Activated CD4-positive, alpha-beta memory T cell treated with anti-CD3 and anti-CD28 coated beads for 36 hours (primary cell): ENCODE measurements at regions not wholly inside any gene's neighbourhood (a gene's known extent, or its start where the extent isn't known, plus 50 kb on each side); places are given as distances from the start of the nearest gene placed in this dataset.

Source experiments
- CTCF ChIA-PET: fragments of 350-600 bp; sonication (Branson Sonifier 250); formaldehyde crosslinking; loops from one replicate; lab custom pipeline; 2021; ENCODE audit warnings: antibody characterized with exemption, inconsistent platforms; lab: Charles Lee
- POLR2A ChIA-PET: fragments of 350-600 bp; sonication (Branson Sonifier 250); formaldehyde crosslinking; loops from one replicate; lab custom pipeline; 2021; ENCODE audit warnings: antibody characterized with exemption; lab: Charles Lee
- DNase-seq: peaks from one replicate; pipeline ENCODE4 v3.0.0-alpha.2; 2020
- H3K27ac Mint-ChIP-seq: one replicate; pipeline ENCODE4 v1.8.0; 2021; ENCODE audit warnings: mixed read lengths
- H3K27me3 Mint-ChIP-seq: one replicate; pipeline ENCODE4 v1.8.0; 2021; ENCODE audit warnings: mixed read lengths
- H3K36me3 Mint-ChIP-seq: one replicate; pipeline ENCODE4 v1.8.0; 2021; ENCODE audit warnings: mixed read lengths
- H3K4me1 Mint-ChIP-seq: one replicate; pipeline ENCODE4 v1.8.0; 2021; ENCODE audit warnings: low read depth, mixed read lengths
- H3K4me3 Mint-ChIP-seq: one replicate; pipeline ENCODE4 v1.8.0; 2021; ENCODE audit warnings: mild to moderate bottlenecking, mixed read lengths
- H3K9me3 Mint-ChIP-seq: one replicate; pipeline ENCODE4 v1.8.0; 2021; ENCODE audit warnings: mixed read lengths
- intact Hi-C: fragments of 100-400 bp; cut with micrococcal nuclease; formaldehyde crosslinking; loops from one replicate; pipeline ENCODE4 v1.15.1; 2023

DNA sequence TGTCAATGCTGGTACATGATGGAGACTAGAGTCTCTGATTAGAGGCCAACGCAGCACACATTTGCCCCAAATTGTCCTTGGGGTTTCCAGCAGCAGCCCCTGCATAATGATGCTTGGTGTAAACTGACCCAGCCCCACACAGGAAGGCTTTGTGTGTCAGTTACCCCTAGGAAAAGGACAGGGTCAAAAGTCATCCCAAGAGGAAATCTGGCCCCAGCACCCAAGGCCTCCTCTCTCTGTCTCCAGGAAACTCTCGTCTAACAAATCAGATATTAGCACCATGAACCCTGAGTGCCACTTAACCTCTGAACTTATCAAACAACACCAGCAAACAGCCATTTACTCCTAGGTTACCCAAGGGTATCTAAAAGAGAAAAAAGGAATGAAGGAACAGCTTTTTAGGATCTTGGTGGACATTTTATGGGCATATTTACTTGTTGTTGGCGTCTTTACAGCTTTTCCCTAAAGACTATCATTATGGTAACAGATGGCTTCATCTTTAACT lies 84.5 kb downstream of the PSMG1 start:
- H3K4me1 Mint-ChIP-seq = no peaks in the 10 kb centered on the region
- intact Hi-C loops = no loop called here
- no peak for DNase-seq
- no peaks in the 10 kb centered on the region for H3K36me3 Mint-ChIP-seq
- H3K27ac Mint-ChIP-seq = no peak overlapping the region
- no peaks in the 10 kb centered on the region for H3K9me3 Mint-ChIP-seq
- POLR2A ChIA-PET = no interaction called here
- peaks cover 5% of the 10 kb centered on the region for H3K27me3 Mint-ChIP-seq
- no peak overlapping the region for H3K4me3 Mint-ChIP-seq
- CTCF ChIA-PET = no interaction called here

DNA sequence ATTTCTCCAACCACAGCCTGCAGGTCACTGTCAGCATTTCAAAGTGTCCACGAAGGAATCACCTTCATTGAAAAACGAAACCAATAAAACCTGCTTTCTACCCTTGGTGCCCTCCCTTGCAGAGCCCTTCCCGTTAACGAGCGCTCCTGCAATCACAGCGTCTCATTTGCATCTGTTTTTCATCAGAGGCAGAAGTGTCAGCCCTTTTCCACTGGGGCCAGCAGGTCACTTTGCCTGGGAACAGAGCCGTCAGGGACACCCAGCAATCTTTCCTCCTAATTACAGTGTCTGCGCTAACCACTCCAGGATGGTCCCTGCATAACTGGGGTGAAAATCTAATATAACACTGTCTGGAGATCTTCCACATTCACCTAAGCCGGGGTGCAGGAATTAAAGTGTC lies 85.3 kb downstream of the PSMG1 start:
- ChIA-PET CTCF (no interaction called here), POLR2A (no interaction called here)
- Mint-ChIP-seq H3K4me1 (no peaks in the 10 kb centered on the region), H3K27ac (no peak overlapping the region), H3K9me3 (no peaks in the 10 kb centered on the region), H3K36me3 (no peaks in the 10 kb centered on the region), H3K27me3 (peaks cover 2% of the 10 kb centered on the region), H3K4me3 (no peak overlapping the region)
- intact Hi-C loops = no loop called here
- no peak for DNase-seq

DNA sequence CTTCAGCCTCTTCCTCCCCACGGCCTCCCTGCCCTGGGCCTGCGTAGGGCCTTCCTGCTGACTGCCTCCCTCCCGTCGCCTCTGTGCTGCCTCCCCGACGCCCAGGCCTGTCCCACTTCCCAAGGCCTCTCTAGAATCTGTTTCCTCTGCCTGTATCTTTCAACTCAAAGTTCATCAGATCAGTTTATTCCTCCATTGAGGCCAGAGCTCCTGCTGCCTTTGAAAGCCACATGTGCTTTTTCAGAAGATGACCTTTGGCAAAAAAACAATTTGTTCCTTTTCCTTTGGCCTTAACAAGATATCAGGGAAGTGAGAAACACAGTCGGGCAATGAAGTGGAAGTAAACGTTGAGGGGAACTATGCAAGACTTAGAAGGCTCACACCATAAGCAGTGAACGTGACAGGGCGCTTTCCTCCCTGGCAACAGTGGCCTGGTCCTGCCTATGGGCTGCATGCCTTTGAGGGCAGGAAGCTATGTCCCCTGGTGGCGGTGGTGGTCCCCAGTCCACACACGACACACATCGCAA lies 85.9 kb downstream of the PSMG1 start:
- ChIA-PET CTCF (no interaction called here), POLR2A (no interaction called here)
- H3K4me3 Mint-ChIP-seq = no peak overlapping the region
- no peak for DNase-seq
- H3K27me3 Mint-ChIP-seq = no peaks in the 10 kb centered on the region
- H3K9me3 Mint-ChIP-seq = no peaks in the 10 kb centered on the region
- no peak overlapping the region for H3K27ac Mint-ChIP-seq
- no peaks in the 10 kb centered on the region for H3K36me3 Mint-ChIP-seq
- intact Hi-C loops = no loop called here
- H3K4me1 Mint-ChIP-seq = no peaks in the 10 kb centered on the region

DNA sequence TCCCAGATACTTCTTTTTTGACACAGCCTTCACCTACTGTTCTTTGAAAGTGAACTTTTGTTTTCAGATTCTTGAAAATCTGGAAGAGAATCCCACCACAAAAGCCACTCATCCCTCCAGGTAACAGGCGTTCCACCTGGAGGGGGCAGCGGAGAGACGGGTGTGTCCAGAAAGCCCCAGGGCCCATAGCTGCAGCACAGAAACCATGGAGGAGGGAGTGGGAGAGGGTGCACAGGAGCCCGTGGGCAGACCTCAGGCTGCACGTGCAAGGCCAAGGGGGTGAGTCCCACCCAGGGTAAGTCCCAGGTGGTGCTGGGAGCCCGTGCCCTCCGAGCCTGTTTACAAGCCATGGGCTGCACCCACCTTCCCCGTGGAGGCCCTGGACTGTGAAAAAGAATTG lies 86.5 kb downstream of the PSMG1 start:
- DNase-seq = no peak
- no peak overlapping the region for H3K4me3 Mint-ChIP-seq
- intact Hi-C loops = no loop called here
- POLR2A ChIA-PET = no interaction called here
- H3K27ac Mint-ChIP-seq = no peak overlapping the region
- no peaks in the 10 kb centered on the region for H3K36me3 Mint-ChIP-seq
- CTCF ChIA-PET = no interaction called here
- H3K9me3 Mint-ChIP-seq = no peaks in the 10 kb centered on the region
- no peaks in the 10 kb centered on the region for H3K27me3 Mint-ChIP-seq
- H3K4me1 Mint-ChIP-seq = no peaks in the 10 kb centered on the region

DNA sequence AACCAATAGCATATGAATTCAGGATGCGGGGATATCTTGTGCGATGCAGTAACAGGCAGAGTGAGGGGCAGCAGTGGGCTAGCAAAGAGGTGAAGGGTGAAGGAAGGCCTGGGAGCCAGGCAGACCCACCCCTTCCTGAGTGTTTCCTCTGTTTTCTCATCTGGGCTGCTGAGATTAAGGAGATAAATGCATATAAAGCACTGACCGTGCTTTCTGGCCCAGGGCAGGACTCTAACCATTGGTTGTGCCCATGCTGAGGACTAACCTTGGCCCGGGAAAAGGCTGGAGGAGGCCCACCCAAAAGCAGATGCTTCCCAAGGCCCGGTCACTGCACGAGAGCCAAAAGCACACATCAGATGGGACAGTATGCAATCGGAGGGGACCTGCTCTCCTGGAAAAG lies 87.6 kb downstream of the PSMG1 start:
- Mint-ChIP-seq H3K36me3 (no peaks in the 10 kb centered on the region), H3K27ac (no peak overlapping the region), H3K9me3 (no peaks in the 10 kb centered on the region), H3K27me3 (no peaks in the 10 kb centered on the region), H3K4me1 (no peaks in the 10 kb centered on the region), H3K4me3 (no peak overlapping the region)
- CTCF ChIA-PET = no interaction called here
- DNase-seq = no peak
- intact Hi-C loops = no loop called here
- POLR2A ChIA-PET = no interaction called here

DNA sequence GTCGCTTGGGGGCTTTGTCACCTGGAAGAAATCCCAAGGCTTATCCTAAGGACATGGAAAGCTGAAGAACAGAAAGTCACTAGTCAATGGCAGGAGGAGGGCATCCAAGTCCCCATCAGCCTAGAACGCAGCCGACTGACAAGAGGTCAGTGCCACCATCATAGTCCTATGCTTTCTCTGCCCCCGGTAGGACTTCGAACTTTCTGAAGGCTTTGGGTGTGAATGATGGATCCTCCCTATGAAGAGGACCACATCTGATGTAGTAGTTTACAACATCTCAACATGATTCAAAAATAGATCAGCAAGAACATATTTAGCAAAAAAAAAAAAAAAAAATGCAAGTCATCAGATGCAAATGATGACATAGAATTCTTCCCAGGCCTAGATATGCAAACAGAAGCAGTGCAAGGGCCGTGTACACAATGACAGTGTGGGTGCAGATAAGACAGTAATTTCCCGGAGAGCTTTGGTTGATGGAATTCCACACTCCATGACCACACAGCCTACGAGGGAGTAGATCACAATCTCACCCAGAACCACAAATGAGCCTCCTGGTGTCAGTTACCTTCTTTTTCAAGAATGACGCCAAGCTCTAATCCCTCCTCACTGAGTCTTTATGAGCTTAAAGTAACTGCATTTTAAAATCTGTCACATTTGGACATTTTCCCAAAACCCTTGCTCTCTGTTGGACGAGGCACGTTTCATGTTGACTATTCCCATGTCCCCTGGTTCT lies 88.2 kb downstream of the PSMG1 start:
- Mint-ChIP-seq H3K27me3 (no peaks in the 10 kb centered on the region), H3K27ac (no peak overlapping the region), H3K4me3 (no peak overlapping the region), H3K9me3 (no peaks in the 10 kb centered on the region), H3K4me1 (no peaks in the 10 kb centered on the region), H3K36me3 (no peaks in the 10 kb centered on the region)
- intact Hi-C loops = no loop called here
- POLR2A ChIA-PET = no interaction called here
- DNase-seq = no peak
- CTCF ChIA-PET = no interaction called here

DNA sequence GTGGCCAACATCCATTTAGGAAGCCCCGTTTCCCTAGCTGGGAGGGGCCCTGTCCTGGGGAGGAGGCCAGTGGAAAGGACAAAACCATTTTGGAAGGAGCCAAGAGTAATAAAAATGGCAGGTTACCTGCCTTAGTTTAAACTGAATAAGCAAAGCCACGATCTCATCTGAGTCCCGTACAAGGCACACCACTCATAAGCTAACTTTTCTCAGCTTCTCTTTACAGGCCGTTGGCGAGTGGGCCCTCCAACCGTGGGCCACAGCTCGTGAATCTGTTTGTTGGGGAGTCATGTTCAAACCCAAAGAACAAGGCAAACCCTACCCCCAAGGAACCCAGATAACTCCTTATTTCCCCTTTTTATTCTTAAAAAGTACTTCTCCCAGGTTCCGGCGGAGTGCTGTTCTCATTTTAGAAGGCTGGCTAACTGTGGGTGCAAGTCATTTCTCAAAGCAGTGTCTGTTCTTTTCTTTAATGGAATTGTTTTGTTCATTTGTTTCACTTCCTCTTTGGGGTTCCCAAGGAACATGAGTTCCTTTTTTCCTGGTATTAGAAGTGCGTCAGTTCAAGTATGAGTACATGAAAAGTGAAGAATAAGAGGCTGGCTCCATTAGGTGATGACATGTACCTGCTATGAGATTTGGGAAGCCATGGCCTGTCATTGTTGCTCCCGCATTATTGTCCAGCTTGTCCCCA lies 89.0 kb downstream of the PSMG1 start:
- H3K4me1 Mint-ChIP-seq = no peaks in the 10 kb centered on the region
- DNase-seq = no peak
- H3K9me3 Mint-ChIP-seq = no peaks in the 10 kb centered on the region
- no peak overlapping the region for H3K4me3 Mint-ChIP-seq
- ChIA-PET CTCF (no interaction called here), POLR2A (no interaction called here)
- H3K27ac Mint-ChIP-seq = no peak overlapping the region
- H3K27me3 Mint-ChIP-seq = no peaks in the 10 kb centered on the region
- intact Hi-C loops = no loop called here
- no peaks in the 10 kb centered on the region for H3K36me3 Mint-ChIP-seq

DNA sequence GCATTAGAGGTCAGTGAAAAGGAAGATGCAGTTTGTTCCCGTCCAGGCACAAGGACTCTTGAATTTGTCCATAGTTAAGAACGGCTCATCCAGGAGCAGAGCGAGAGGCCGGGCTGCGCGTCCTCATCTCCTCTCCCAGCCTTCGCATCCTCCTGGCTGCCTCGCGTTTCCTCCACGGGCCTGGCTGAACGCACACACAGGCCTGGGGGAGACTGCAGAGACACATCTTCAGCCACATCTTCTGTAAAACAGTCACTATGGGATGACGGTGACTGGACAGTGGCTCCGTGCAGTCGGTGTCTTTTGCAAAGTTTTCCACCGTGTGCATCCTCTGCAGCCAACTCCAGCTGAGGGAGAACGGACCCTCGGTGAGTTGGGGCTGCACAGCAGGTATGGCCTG lies 89.7 kb downstream of the PSMG1 start:
- Mint-ChIP-seq H3K4me3 (no peak overlapping the region), H3K27me3 (no peaks in the 10 kb centered on the region), H3K36me3 (no peaks in the 10 kb centered on the region), H3K9me3 (no peaks in the 10 kb centered on the region), H3K4me1 (no peaks in the 10 kb centered on the region), H3K27ac (no peak overlapping the region)
- ChIA-PET CTCF (no interaction called here), POLR2A (no interaction called here)
- intact Hi-C loops = no loop called here
- DNase-seq = no peak

DNA sequence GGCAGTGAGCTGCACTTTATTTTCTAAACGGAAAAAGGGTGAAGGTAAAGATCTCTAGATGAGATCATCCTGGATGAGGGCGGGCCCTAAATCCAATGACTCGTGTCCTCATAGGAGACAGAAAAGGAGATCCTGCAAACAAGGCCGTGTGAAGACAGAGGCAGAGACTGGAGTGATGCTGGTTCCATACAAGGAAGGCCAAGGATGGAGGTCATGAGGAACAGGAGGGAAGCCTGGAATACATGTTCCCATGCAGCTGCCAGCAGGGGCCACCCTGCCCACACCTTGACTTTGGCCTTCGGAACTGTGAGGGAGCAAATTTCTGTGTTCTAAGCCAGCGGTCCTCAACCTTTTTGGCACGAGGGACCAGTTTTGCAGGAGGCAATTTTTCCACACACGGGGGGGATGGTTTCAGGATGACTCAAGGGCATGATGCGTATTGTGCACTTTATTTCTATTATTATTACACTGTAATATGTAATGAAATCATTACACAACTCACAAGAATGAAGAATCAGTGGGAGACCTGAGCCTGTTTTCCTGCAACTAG lies 94.3 kb downstream of the PSMG1 start:
- no peaks in the 10 kb centered on the region for H3K27me3 Mint-ChIP-seq
- no peak overlapping the region for H3K27ac Mint-ChIP-seq
- H3K4me1 Mint-ChIP-seq = no peaks in the 10 kb centered on the region
- ChIA-PET CTCF (no interaction called here), POLR2A (interaction anchor here (0.5 kb wide), 1 partner anchor 427 kb away, joined by 7 read pairs; no protein-coding TSS in a partner anchor)
- no peak for DNase-seq
- no peak overlapping the region for H3K4me3 Mint-ChIP-seq
- H3K36me3 Mint-ChIP-seq = no peaks in the 10 kb centered on the region
- intact Hi-C loops = no loop called here
- no peaks in the 10 kb centered on the region for H3K9me3 Mint-ChIP-seq

DNA sequence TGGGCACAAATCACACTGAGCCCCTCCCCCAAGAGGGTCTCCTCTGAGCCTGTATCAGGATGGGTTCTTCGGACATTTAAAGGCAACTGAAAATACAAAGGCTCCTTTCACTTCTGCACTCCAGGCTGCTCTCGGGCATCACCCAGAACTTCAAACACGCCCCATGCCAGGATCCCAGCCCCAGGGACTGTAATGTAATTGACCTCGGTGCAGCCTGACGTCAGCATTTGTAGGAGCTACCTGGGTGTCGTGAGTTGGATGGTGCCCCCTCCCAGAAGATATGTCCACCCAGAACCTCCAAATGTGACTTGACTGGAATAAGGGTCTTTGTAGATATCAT lies 95.2 kb downstream of the PSMG1 start:
- no peak overlapping the region for H3K4me3 Mint-ChIP-seq
- ChIA-PET POLR2A (no interaction called here), CTCF (no interaction called here)
- no peaks in the 10 kb centered on the region for H3K27me3 Mint-ChIP-seq
- no peak for DNase-seq
- H3K36me3 Mint-ChIP-seq = no peaks in the 10 kb centered on the region
- H3K4me1 Mint-ChIP-seq = no peaks in the 10 kb centered on the region
- no peak overlapping the region for H3K27ac Mint-ChIP-seq
- intact Hi-C loops = no loop called here
- H3K9me3 Mint-ChIP-seq = no peaks in the 10 kb centered on the region

DNA sequence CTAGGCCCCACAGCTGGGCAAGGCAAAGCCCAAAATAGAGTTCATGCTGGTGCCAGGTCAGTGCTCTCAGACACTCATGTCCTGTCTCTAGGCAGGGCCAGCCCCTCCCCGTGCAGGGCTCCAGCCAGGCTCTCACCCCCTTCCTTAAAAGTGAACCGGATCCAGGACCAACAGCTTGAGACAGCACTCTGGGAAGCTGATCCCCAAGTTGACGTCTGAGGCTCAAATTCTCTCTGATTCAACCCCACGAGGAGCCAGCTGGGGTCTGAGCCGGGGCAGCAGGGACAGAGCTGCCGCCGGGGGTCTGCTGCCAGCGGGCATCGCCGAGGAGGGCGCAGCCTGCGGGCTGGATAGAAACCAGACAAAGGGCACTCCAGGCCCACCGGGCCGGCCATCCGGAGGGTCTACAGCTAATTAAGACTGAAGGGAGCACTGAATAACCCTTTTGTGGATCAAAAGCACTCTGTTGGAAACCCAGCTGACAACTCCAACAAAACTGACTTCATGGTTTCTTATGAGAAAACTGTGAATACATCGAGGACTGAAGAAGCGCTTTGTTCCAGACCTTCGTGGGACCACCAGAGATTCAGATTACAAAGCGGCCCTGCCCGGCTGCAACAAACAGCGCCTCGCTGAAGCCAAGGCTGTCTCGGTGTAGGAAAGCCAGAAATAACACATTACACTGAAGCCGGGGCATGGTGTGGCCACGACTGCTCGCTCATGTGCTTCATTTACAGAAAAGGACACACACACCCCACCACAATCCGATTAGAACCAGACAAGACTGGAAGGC lies 95.8 kb downstream of the PSMG1 start:
- no peak overlapping the region for H3K27ac Mint-ChIP-seq

DNA sequence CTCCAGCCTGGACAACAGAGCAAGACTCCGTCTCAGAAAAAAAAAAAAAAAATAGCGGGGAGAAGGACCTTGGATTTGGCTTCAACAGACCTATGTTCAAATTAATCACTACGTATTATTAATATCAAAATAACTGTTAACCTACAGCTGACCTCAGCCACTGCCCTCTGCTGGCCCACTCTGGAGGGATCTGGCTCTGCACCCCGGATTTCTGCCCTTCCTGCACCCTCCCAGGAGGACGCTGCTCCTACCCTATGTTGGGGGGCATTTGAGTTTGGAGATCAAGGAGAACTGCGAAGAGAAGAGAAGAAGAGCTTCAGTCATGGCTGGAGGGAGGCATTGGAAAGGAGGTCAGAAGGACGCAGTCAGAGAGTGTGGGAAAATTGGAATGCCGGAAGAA lies 96.7 kb downstream of the PSMG1 start:
- ChIA-PET POLR2A (no interaction called here), CTCF (no interaction called here)
- no peaks in the 10 kb centered on the region for H3K27me3 Mint-ChIP-seq
- H3K36me3 Mint-ChIP-seq = no peaks in the 10 kb centered on the region
- no peak for DNase-seq
- H3K4me3 Mint-ChIP-seq = no peak overlapping the region
- no peaks in the 10 kb centered on the region for H3K9me3 Mint-ChIP-seq
- no peak overlapping the region for H3K27ac Mint-ChIP-seq
- intact Hi-C loops = no loop called here
- H3K4me1 Mint-ChIP-seq = no peaks in the 10 kb centered on the region

More for the DNA sequence above, 95.8 kb downstream of the PSMG1 start:
- H3K4me3 Mint-ChIP-seq = no peak overlapping the region
- no peaks in the 10 kb centered on the region for H3K36me3 Mint-ChIP-seq
- intact Hi-C loops = no loop called here
- ChIA-PET POLR2A (no interaction called here), CTCF (no interaction called here)
- H3K4me1 Mint-ChIP-seq = no peaks in the 10 kb centered on the region
- no peaks in the 10 kb centered on the region for H3K27me3 Mint-ChIP-seq
- no peak for DNase-seq
- no peaks in the 10 kb centered on the region for H3K9me3 Mint-ChIP-seq
